ENCODE measurements at regions not wholly inside any gene's neighbourhood (a gene's known extent, or its start where the extent isn't known, plus 50 kb on each side); places are given as distances from the start of the nearest gene placed in this dataset.

DNA sequence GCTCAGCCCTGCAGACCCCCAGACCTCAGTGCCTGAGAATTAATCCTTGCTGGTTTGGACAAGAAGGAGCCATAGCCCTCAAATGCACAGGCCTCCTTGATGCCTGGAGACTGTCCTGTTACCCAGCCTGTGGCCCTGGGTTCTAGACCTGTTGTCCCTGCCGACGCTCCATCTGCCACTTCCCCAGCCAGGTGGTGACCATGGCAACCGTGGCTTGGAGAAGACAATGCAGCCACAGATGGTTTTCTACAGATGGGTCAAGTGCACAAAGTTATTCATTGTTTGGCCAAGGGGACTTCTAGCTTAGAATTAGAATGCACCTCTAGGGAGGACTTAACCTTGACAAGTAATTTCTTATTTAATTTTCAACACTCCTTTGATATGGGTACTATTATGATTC, 297.1 kb downstream of the UACA start:
- TF ChIP-seq POLR2A (IDR thresholded peaks at IDR 0.05), result no peak
- TF ChIP-seq, protein P1, sequence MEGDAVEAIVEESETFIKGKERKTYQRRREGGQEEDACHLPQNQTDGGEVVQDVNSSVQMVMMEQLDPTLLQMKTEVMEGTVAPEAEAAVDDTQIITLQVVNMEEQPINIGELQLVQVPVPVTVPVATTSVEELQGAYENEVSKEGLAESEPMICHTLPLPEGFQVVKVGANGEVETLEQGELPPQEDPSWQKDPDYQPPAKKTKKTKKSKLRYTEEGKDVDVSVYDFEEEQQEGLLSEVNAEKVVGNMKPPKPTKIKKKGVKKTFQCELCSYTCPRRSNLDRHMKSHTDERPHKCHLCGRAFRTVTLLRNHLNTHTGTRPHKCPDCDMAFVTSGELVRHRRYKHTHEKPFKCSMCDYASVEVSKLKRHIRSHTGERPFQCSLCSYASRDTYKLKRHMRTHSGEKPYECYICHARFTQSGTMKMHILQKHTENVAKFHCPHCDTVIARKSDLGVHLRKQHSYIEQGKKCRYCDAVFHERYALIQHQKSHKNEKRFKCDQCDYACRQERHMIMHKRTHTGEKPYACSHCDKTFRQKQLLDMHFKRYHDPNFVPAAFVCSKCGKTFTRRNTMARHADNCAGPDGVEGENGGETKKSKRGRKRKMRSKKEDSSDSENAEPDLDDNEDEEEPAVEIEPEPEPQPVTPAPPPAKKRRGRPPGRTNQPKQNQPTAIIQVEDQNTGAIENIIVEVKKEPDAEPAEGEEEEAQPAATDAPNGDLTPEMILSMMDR (IDR thresholded peaks at IDR 0.05), result no peak
- no peak for TF ChIP-seq POLR2AphosphoS5 (IDR thresholded peaks at IDR 0.05; ENCODE audit: insufficient read depth in 1 of 2, low read depth in 1 of 2)
